GM12878 (cell line): ENCODE measurements at regions not wholly inside any gene's neighbourhood (a gene's known extent, or its start where the extent isn't known, plus 50 kb on each side); places are given as distances from the start of the nearest gene placed in this dataset.

ENCODE experiments used
- CBFB ChIP-seq: IDR thresholded peaks from 2 replicates; pipeline ENCODE4 v1.6.1; 2016; ENCODE audit warnings: antibody characterized with exemption, low read depth
- CTCF ChIP-seq, 3 experiments: IDR thresholded peaks in 2 of 3; conservative IDR thresholded peaks in 1 of 3; 2 replicates each; pipeline ENCODE4 v1.5.1; 2011; ENCODE audit warnings: low read depth in 3 of 3, low read length in 3 of 3, mild to moderate bottlenecking in 3 of 3, control low read depth in 2 of 3, moderate library complexity in 2 of 3, inconsistent platforms in 1 of 3, mixed read lengths in 1 of 3; ENCODE audit not compliant: control insufficient read depth in 2 of 3, insufficient read depth in 1 of 3; ENCODE audit errors: extremely low read depth in 1 of 3
- FOXK2 ChIP-seq: fragments of 450-650 bp; IDR thresholded peaks from 2 replicates; pipeline ENCODE4 v1.6.1; 2017; ENCODE audit warnings: mild to moderate bottlenecking, moderate library complexity
- MAX ChIP-seq: IDR thresholded peaks from 2 replicates; pipeline ENCODE4 v1.6.1; 2012; ENCODE audit warnings: low read depth, low read length, improper control_type of control experiment
- TF ChIP-seq, protein P1 (sequence below): IDR thresholded peaks from 2 replicates; pipeline ENCODE4 v1.6.1; 2011; ENCODE audit warnings: borderline replicate concordance, low read depth, mild to moderate bottlenecking, moderate library complexity, mixed read lengths, low read length; ENCODE audit not compliant: insufficient read depth; ENCODE audit errors: extremely low read length

DNA sequence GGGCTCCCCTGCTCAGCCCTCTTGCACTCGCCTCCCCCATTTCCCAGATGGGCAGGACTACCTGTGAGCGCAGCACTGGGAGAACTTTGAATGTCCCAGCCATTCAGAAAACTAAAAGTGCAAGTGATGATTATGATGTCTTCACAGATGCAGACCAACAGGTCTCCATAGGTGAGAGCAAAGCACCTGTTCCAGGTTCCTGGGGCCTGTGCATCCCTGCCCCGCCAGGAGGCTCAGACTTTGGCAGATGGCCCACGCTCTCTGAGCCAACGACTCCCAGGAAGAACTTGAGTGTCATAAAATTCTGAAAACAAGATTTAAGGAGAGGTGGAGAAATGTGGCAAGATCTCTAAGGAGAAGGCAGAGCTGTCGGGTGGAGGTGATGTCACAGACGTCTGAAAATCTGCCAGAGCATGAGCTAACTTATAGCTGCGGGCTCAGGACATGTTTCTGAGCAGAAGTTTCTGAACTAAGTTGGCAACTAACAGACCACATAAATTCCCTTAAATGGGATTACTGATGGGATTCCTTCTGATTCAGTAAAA lies 110.8 kb upstream of the IGF1R start:
- TF ChIP-seq, protein P1, sequence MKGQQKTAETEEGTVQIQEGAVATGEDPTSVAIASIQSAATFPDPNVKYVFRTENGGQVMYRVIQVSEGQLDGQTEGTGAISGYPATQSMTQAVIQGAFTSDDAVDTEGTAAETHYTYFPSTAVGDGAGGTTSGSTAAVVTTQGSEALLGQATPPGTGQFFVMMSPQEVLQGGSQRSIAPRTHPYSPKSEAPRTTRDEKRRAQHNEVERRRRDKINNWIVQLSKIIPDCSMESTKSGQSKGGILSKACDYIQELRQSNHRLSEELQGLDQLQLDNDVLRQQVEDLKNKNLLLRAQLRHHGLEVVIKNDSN, result no peak
- TF ChIP-seq CTCF (IDR thresholded peaks at IDR 0.05 in 2 of 3, conservative IDR thresholded peaks at IDR 0.05 in 1 of 3; ENCODE audit: control insufficient read depth in 2 of 3, extremely low read depth in 1 of 3, insufficient read depth in 1 of 3, low read depth in 3 of 3, low read length in 3 of 3) (no peak), MAX (no peak), CBFB (no peak), FOXK2 (no peak)
